LNCaP clone FGC (cell line): ENCODE measurements at regions not wholly inside any gene's neighbourhood (a gene's known extent, or its start where the extent isn't known, plus 50 kb on each side); places are given as distances from the start of the nearest gene placed in this dataset.

ENCODE experiments used
- DNase-seq: peaks from one replicate; pipeline ENCODE4 v3.0.0-alpha.2; 2011; ENCODE audit warnings: low read depth
- H3K4me3 ChIP-seq: 2 replicates; pipeline ENCODE4 v1.5.1; 2011; ENCODE audit warnings: mild to moderate bottlenecking, low read depth, low read length, control low read depth
- CTCF ChIP-seq: IDR thresholded peaks from 2 replicates; pipeline ENCODE4 v1.5.1; 2012; ENCODE audit warnings: mild to moderate bottlenecking; ENCODE audit not compliant: control insufficient read depth, insufficient read depth; ENCODE audit errors: extremely low read depth

- no peak for DNase-seq
- TF ChIP-seq CTCF: no peak
- H3K4me3 ChIP-seq: no peak overlapping the region
Observed at GRCh38 chr5:174811438-174811837, 87.1 kb downstream of the MSX2 start.

DNA sequence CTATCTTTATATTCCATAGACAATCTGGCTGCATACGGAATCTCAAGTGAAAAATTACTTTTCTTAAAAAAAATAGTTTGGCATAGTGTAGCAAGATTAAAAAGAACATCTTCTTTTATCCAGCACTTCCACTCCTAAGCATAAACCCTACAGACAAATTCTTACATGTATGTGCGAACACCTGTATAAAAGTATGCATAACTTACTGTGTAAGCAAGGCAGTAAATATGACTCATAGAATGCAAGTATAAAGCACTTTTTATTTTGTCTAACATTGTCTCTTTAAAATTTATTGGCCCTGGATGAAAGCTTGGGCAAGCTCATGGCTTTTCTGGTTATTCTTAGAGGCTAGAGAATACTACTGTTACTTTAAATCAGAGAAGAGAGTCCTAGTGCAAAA, 86.4 kb downstream of the MSX2 start:
- no peak for TF ChIP-seq CTCF
- H3K4me3 ChIP-seq: no peak overlapping the region
- DNase-seq: no peak

- no peak overlapping the region for H3K4me3 ChIP-seq
- DNase-seq: no peak
- no peak for TF ChIP-seq CTCF
Observed at GRCh38 chr5:174807471-174807870, 83.1 kb downstream of the MSX2 start.

GRCh38 chr5:174806729-174807128, 82.3 kb downstream of the MSX2 start:
- no peak for DNase-seq
- H3K4me3 ChIP-seq: no peak overlapping the region
- no peak for TF ChIP-seq CTCF

DNA sequence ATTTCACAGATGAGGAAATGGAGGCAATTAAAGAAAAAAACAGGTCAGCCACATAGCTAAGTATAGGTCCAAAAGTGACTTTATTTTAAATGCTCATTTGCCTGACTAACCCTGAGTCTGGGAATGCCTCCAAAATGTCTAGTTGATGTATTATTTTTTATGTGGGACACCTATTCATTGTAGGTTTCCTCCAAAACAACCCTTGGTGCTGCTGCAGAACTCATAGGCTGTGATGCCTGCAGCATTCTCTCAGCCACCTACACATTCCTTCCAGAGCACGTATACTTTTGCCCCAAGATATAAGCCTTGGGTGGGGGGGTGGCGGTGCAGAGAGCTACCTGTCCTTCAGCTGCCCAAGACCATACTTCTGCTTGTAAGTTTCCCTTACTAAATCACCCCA, 77.4 kb downstream of the MSX2 start:
- no peak for TF ChIP-seq CTCF
- DNase-seq: no peak

GRCh38 chr5:174800435-174800834, 76.1 kb downstream of the MSX2 start:
- DNase-seq: no peak
- TF ChIP-seq CTCF: no peak
- H3K4me3 ChIP-seq: no peak overlapping the region

More for the DNA sequence above, 77.4 kb downstream of the MSX2 start:
- no peak overlapping the region for H3K4me3 ChIP-seq

- H3K4me3 ChIP-seq: no peak overlapping the region
- no peak for TF ChIP-seq CTCF
- DNase-seq: no peak
Observed at GRCh38 chr5:174799121-174799520, 74.7 kb downstream of the MSX2 start.
